Neural progenitor cell (in vitro differentiated cells): ENCODE measurements at regions not wholly inside any gene's neighbourhood (a gene's known extent, or its start where the extent isn't known, plus 50 kb on each side); places are given as distances from the start of the nearest gene placed in this dataset.

Experiments used
- EZH2 ChIP-seq: fragments of 200-600 bp; sonication (generic); IDR thresholded peaks from 2 replicates; pipeline ENCODE4 v1.6.1; 2017; ENCODE audit warnings: antibody characterized with exemption, mild to moderate bottlenecking, moderate library complexity
- EZH2phosphoT487 ChIP-seq: fragments of 200-600 bp; sonication (generic); IDR thresholded peaks from 2 replicates; pipeline ENCODE4 v1.6.1; 2017; ENCODE audit warnings: antibody characterized with exemption
- TF ChIP-seq, protein P1 (sequence below): fragments of 200-600 bp; sonication (generic); IDR thresholded peaks from 2 replicates; pipeline ENCODE4 v1.5.1; 2017; ENCODE audit warnings: antibody characterized with exemption, mild to moderate bottlenecking

- TF ChIP-seq, protein P1, sequence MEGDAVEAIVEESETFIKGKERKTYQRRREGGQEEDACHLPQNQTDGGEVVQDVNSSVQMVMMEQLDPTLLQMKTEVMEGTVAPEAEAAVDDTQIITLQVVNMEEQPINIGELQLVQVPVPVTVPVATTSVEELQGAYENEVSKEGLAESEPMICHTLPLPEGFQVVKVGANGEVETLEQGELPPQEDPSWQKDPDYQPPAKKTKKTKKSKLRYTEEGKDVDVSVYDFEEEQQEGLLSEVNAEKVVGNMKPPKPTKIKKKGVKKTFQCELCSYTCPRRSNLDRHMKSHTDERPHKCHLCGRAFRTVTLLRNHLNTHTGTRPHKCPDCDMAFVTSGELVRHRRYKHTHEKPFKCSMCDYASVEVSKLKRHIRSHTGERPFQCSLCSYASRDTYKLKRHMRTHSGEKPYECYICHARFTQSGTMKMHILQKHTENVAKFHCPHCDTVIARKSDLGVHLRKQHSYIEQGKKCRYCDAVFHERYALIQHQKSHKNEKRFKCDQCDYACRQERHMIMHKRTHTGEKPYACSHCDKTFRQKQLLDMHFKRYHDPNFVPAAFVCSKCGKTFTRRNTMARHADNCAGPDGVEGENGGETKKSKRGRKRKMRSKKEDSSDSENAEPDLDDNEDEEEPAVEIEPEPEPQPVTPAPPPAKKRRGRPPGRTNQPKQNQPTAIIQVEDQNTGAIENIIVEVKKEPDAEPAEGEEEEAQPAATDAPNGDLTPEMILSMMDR = no peak
- no peak for TF ChIP-seq EZH2phosphoT487
- TF ChIP-seq EZH2 = no peak
Measured at GRCh38 chr13:108096301-108096915, 118.9 kb downstream of the LIG4 start.
